Testis (tissue), 2 donors: ENCODE measurements at regions not wholly inside any gene's neighbourhood (a gene's known extent, or its start where the extent isn't known, plus 50 kb on each side); places are given as distances from the start of the nearest gene placed in this dataset.

Source experiments
- DNase-seq: peaks from one replicate; pipeline ENCODE4 v3.0.0-alpha.2; 2019
- H3K27ac ChIP-seq, 2 donors: fragments of 200-600 bp; sonication (generic); one replicate each; pipeline ENCODE4 v1.5.1; 2019
- H3K27me3 ChIP-seq: fragments of 200-600 bp; sonication (generic); one replicate; pipeline ENCODE4 v1.5.1; 2019
- H3K36me3 ChIP-seq: fragments of 200-600 bp; sonication (generic); one replicate; pipeline ENCODE4 v1.5.1; 2017; ENCODE audit warnings: low read depth; ENCODE audit errors: missing control alignments
- H3K4me1 ChIP-seq: fragments of 200-600 bp; sonication (generic); one replicate; pipeline ENCODE4 v1.5.1; 2019
- H3K4me3 ChIP-seq, 2 donors: fragments of 200-600 bp; sonication (generic); one replicate each; pipeline ENCODE4 v1.5.1; 2017 to 2019
- H3K9me3 ChIP-seq: fragments of 200-600 bp; sonication (generic); one replicate; pipeline ENCODE4 v1.5.1; 2017
- CTCF ChIP-seq, 3 experiments: fragments of 450-650 bp in 2 of 3; fragments of 200-600 bp in 1 of 3; sonication (generic) in 1 of 3; IDR thresholded peaks; one replicate each; pipeline ENCODE4 v1.5.1; 2016 to 2019; ENCODE audit warnings: antibody characterized with exemption in 3 of 3, mild to moderate bottlenecking in 2 of 3, moderate library complexity in 1 of 3
- POLR2A ChIP-seq: fragments of 450-650 bp; IDR thresholded peaks from one replicate; pipeline ENCODE4 v1.6.1; 2017; ENCODE audit warnings: antibody characterized with exemption, mild to moderate bottlenecking, moderate library complexity
- WGBS, 2 donors: methylation state at CpG; one replicate each; pipeline ENCODE4 v1.1.5; 2018; 5-methylcytosine and 5-hydroxymethylcytosine counted together
- intact Hi-C: fragments of 100-400 bp; cut with DNase I; formaldehyde crosslinking; loops from one replicate; pipeline ENCODE4 v1.15.1; 2023; ENCODE audit warnings: low total_unique reads

GRCh38 chr20:46826343-46826984, 68.2 kb upstream of the EYA2 start:
- H3K27ac ChIP-seq, result no peak overlapping the region
- H3K4me3 ChIP-seq, result no peak overlapping the region
- H3K27me3 ChIP-seq, result no peaks in the 10 kb centered on the region
- no peak for TF ChIP-seq POLR2A
- no peak for TF ChIP-seq CTCF (IDR thresholded peaks at IDR 0.05)
- H3K36me3 ChIP-seq, result no peaks in the 10 kb centered on the region
- intact Hi-C loops, result no loop called here
- DNase-seq, result no peak
- peaks cover 5% of the 10 kb centered on the region for H3K4me1 ChIP-seq
- WGBS, 2 donors, result 65 to 78% methylated on average over 3 of the region's 3 CpGs
- no peaks in the 10 kb centered on the region for H3K9me3 ChIP-seq

DNA sequence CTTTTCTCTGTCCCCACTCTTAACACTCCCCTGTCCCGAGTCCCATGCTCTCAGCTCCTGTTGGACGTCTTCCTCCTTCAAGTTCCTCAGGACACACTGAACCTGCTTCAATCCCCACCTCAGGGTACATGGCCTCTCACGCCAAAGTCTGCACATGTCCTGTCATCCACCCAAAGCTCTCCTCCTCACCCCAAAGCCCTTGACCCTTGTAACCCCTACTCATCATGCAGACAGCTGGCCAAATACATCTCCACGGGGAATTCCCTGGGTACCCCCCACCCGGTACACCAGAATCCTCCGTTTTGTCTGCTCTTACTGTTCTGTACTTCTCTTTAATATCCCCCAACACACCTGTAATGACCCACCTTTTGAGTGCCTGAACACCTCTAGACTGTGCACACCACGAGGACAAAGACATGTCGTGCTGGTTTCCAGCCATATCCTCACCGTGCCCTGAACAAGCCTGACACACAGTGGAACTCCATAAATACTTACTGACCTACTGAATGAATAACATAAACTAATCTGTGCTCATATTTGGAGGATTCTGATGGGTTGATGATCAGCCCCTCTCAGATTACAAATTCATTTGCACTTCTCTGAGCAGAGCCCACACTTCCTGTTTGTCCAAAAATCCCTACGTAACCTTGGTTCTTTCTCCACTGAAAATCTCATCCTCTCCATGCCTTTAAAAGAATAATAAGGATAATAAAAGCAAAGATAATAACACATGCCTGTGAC, 66.8 kb upstream of the EYA2 start:
- TF ChIP-seq POLR2A, result no peak
- no peak for TF ChIP-seq CTCF (IDR thresholded peaks at IDR 0.05)
- Histone ChIP-seq H3K27ac (no peak overlapping the region), H3K27me3 (no peaks in the 10 kb centered on the region), H3K36me3 (no peaks in the 10 kb centered on the region), H3K4me1 (peaks cover 5% of the 10 kb centered on the region), H3K4me3 (no peak overlapping the region), H3K9me3 (no peaks in the 10 kb centered on the region)
- no peak for DNase-seq
- intact Hi-C loops, result no loop called here
- WGBS, 2 donors, result 47% methylated on average over 10 of the region's 10 CpGs

- no peaks in the 10 kb centered on the region for H3K27me3 ChIP-seq
- intact Hi-C loops, result no loop called here
Measured at GRCh38 chr20:46828471-46828870, 66.2 kb upstream of the EYA2 start.

DNA sequence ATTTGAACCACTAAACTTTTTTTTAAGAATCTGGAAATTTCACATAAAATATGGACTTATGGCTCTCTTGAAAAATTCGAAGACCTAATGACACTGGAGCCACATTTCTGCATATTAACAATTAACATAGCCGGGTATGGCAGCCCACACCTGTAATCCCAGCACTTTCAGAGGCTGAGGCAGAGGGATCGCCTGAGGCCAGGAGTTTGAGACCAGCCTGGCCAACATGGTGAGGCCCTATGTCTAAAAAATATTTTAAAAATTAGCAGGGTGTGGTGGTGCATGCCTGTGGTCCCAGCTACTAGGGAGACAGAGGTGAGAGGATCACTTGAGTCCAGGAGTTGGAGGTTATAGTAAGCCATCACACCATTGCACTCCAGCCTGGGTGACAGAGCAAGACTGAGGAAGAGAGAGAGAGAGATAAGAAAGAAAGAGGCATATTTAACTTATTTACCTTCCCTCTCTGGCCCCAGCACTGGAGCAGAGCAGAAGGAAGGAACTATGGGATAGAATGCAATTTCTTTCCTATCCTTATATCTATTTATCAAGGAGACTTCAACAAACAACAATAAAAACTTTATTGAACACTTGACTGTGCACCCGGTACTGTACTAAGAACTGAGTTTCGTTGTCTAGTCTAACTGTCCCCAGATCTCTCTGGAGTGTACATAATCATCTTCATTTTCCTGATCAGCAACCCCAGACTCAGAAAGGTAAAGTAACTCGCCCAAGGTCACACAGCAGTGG, 63.6 kb upstream of the EYA2 start:
- Histone ChIP-seq H3K36me3 (no peaks in the 10 kb centered on the region), H3K27ac (no peak overlapping the region), H3K9me3 (no peaks in the 10 kb centered on the region), H3K4me1 (no peaks in the 10 kb centered on the region), H3K27me3 (no peaks in the 10 kb centered on the region), H3K4me3 (no peak overlapping the region)
- intact Hi-C loops, result no loop called here
- DNase-seq, result no peak
- no peak for TF ChIP-seq POLR2A
- no peak for TF ChIP-seq CTCF (IDR thresholded peaks at IDR 0.05)
- 71 to 87% methylated on average over 6 of the region's 6 CpGs for WGBS, 2 donors

More at GRCh38 chr20:46828471-46828870, 66.2 kb upstream of the EYA2 start:
- Histone ChIP-seq H3K4me1 (peaks cover 2% of the 10 kb centered on the region), H3K9me3 (no peaks in the 10 kb centered on the region), H3K27ac (no peak overlapping the region), H3K4me3 (no peak overlapping the region), H3K36me3 (no peaks in the 10 kb centered on the region)
- WGBS, 2 donors, result 78 to 80% methylated on average over 2 of the region's 2 CpGs
- no peak for DNase-seq
- TF ChIP-seq POLR2A (no peak), CTCF (IDR thresholded peaks at IDR 0.05) (no peak)
